HG03521 (cell line): ENCODE measurements at regions not wholly inside any gene's neighbourhood (a gene's known extent, or its start where the extent isn't known, plus 50 kb on each side); places are given as distances from the start of the nearest gene placed in this dataset.
"Not testable (repeated sequence)": the region's sequence is repeated elsewhere in the genome, so short reads cannot be mapped to it uniquely, and the experiment has no call there.

Experiments used
- ATAC-seq: cut with Tn5 transposase; IDR thresholded peaks from one replicate; pipeline ENCODE4 v1.9.1; 2021; ENCODE audit warnings: mild to moderate bottlenecking, moderate library complexity; ENCODE audit not compliant: unreplicated experiment

GRCh38 chr2:8121022-8121825, 560.6 kb upstream of the ID2 start:
- ATAC-seq = no peak

DNA sequence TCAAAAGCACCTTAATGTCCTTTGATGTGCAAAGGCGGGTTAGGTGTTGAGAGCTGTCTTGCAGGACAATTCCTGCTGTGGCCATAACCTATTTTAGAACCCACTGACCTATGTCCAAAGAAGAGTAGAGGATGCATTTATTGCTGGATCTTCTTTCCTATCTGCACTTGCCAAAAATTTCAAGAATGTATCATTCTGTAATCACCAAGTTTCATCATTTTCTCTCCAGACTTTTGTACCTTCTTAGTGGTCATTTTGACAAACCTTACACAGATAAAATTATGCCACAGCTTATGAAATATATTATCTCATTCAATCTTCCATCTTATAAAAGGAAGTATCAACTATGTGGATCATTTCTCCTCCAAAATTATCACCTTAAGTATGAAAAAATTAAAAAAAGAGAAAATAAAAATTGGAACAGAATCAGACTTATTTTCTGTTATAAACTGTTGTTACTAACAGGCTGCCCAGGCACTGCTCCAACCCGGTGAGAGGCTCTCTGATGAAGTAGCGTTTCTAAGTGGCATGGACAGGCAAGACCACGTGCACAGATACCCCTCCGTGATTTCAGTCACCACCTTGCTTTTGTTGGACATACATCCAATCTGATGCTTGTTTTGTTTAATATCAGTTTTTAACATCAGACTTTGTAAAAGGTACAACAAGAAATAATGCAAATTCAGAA, 559.9 kb upstream of the ID2 start:
- no peak for ATAC-seq

DNA sequence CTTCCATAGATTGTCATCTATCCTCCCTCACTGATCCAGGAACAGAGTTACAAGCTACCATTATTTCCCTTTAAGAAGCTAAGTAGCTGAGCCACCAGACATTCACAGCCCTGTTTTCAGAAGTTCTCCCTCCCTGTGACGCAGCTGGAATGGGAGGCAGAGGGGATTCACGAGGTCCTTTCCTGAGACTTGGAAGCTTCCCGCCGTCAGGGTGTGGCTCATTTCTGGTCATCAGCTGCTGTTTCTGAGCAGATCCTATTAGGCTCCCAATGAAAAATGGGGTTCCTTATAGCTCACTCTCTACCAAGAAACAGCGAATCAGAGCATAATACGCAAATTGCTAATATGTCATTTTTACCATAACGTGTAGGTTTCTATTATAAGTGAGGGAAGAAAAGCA, 559.3 kb upstream of the ID2 start:
- ATAC-seq = no peak

- no peak for ATAC-seq
Measured at GRCh38 chr2:8123464-8123863, 558.4 kb upstream of the ID2 start.

- ATAC-seq = no peak
Measured at GRCh38 chr2:8125741-8126711, 555.8 kb upstream of the ID2 start.

GRCh38 chr2:8126783-8127182, 555.1 kb upstream of the ID2 start:
- no peak for ATAC-seq

- ATAC-seq = not testable (repeated sequence)
Measured at GRCh38 chr2:8131423-8131822, 550.4 kb upstream of the ID2 start.

DNA sequence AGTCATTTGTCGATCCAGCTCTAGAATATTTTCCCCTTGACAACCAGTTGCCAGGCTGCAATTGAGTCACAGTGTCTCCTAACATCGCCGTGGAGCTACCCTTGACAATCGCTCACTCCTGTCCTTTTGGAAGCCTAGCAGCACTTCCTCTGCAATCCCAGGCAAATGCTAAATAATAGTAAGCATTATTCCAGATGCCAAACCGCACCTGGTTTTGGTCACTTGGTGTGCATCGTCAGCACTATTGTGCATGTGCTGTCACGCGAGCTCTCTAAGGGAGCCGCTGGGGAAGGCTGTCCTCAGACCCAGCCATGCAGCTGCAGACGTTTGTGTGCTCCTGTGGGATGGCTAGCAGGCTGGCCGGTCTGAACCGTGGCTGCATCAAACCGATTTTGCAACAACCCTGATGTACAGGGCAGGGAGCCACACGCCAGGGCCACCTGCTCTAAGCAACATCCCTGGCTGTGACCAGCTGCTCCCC, 549.5 kb upstream of the ID2 start:
- no peak for ATAC-seq

DNA sequence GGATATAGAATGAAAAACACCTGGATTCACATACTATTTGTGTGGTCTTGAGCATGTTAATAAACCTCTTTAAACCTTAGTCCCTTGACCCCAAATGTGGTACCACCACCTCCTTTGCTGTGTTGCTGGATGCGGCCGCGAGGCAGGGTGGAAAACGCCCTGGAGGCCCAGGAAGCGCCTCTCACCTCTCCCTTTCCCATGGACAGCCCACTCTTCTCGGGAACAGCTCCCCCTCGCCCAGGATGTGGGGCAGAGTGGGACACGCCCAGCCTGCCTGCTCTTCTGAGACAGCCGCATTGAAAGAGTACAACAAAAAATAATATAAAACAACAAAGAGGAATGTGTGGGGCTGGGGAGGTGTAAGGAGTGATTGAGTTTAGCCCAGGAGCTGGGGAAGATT, 549.0 kb upstream of the ID2 start:
- no peak for ATAC-seq

DNA sequence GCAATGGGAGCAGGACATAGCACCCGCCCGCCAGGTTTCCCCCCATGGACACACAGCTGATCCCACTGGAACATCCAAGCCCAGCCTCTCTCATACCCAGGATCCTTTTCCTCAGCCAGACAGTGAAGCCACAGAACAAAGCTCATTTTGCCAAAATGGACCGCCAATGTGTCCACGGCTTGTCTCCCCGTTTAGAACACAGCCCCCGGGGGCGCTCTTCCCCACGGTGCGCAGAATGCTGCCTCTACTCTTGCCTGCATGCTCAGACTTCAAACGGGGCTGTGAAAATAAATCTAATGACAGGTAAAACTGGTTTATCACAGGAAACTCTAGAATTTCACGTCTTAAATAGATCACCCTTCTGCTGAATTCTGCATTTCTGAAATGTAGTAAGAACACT, 548.5 kb upstream of the ID2 start:
- no peak for ATAC-seq

GRCh38 chr2:8133913-8134472, 547.9 kb upstream of the ID2 start:
- no peak for ATAC-seq

DNA sequence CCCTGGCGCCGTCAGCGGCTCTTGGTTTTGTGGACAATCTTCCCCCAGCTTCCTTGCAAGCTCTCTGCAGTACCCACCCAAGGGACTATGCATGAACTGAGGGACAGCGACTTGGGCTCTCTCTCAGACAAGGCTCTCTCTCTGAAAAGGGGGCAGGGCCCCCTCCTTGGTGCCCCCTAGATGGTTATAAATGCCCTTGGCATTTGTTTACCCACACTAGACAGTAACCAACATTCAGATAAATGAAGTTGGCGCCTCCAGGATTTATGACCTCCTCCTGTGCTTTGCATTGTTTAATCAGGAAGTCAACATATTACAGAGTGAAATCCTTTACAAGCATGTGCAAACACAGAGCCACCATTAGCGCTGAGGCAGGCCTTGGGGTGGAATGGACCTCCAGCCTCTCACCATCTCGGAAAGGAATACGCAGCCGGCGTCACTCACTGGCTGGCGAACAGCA, 547.4 kb upstream of the ID2 start:
- ATAC-seq = no peak

GRCh38 chr2:8134985-8135682, 546.7 kb upstream of the ID2 start:
- ATAC-seq = no peak

DNA sequence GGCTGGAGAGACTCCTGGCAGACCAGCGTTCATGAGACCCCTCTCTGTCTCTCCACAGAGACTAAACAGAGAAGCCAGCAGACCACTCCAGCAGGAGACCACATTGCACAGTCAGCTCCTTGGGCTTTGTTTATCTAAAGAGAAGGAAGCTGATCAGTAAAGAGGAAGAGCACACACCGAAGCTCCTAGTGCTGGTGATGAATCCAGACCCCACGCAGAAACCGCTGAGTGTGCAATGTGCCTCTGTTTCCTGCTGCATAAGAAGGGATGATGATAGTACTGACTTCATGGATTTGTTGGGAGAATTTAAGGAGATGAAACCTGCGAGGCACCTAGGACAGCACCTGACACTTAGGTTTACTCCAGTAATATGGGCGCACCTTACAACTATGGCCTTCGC, 544.1 kb upstream of the ID2 start:
- no peak for ATAC-seq

DNA sequence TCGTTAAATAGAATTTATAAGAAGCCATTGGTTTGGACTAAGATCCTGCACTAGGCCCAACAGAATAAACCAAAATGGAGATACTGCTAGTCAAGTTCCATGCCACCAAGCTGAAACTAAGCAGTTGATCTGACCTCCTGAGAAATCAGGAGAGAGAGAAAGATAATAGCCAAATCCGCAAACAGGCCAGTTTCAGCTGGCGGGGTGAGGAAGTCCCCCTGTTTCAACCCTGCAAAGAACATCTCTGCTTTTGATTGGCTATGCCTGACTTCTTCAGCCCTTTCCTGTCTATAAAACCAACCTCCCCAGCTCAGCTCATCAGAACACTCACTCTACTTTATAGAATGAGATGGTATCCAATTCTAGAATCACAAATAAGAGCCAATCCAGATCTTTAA, 543.3 kb upstream of the ID2 start:
- ATAC-seq = no peak

GRCh38 chr2:8138923-8139667, 542.8 kb upstream of the ID2 start:
- ATAC-seq = no peak

- ATAC-seq = no peak
Measured at GRCh38 chr2:8139668-8140200, 542.1 kb upstream of the ID2 start.

DNA sequence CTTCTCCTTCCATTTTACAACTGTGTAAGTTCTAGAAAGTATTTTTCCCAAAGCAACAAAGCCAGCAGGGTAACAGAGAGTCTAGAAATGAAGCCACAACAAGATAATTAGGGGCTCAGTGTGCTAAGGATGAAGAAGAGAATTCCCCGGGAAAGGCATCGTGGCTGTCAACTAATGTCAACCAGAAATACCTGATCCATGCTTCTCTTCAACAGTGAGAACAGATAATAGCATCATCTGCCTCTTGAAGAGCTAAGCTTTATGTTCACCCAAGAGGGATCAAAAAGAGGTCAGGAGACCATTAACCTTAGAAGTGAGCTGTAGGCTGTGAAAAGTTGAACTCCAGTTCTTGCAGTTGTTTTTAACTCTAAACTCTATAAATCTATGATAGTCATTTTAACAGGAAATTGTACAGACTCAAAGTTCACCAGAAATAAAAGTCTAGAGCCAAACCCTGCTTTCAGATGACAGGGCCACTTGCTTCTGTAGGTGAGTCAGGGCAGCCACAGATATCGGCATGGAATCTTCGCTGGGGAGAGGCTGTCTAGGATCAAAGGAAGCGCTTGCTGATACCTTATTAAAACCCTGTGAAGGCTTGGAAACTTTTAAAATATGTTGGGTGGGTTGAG, 540.7 kb upstream of the ID2 start:
- no peak for ATAC-seq

GRCh38 chr2:8141780-8142179, 540.1 kb upstream of the ID2 start:
- ATAC-seq = no peak
